HepG2 (cell line): ENCODE measurements at regions not wholly inside any gene's neighbourhood (a gene's known extent, or its start where the extent isn't known, plus 50 kb on each side); places are given as distances from the start of the nearest gene placed in this dataset.

Experiments used
- GATAD2A ChIP-seq: IDR thresholded peaks from 2 replicates; pipeline ENCODE4 v1.6.1; 2016
- HNRNPL ChIP-seq: fragments of 200-400 bp; formaldehyde crosslinking; IDR thresholded peaks from 2 replicates; pipeline ENCODE4 v1.6.1; 2017; ENCODE audit warnings: mild to moderate bottlenecking, low read depth, low read length
- KLF9 ChIP-seq: IDR thresholded peaks from 2 replicates; pipeline ENCODE4 v1.6.1; 2016; ENCODE audit warnings: low read depth
- SALL2 ChIP-seq: sonication (generic); formaldehyde crosslinking; IDR thresholded peaks from 2 replicates; pipeline ENCODE4 v1.8.1; 2023; ENCODE audit warnings: mild to moderate bottlenecking, missing genetic modification reagents, inconsistent platforms
- TBX3 ChIP-seq: fragments of 450-650 bp; IDR thresholded peaks from 2 replicates; pipeline ENCODE4 v1.6.1; 2017; ENCODE audit warnings: antibody characterized with exemption, mild to moderate bottlenecking, inconsistent platforms, borderline replicate concordance
- ZBTB8A ChIP-seq: sonication (generic); formaldehyde crosslinking; IDR thresholded peaks from 2 replicates; pipeline ENCODE4 v1.4.0; 2020; ENCODE audit warnings: mild to moderate bottlenecking, low read depth, missing genetic modification reagents, borderline replicate concordance
- ZFP1 ChIP-seq: IDR thresholded peaks from 2 replicates; pipeline ENCODE4 v1.6.1; 2016
- ZNF512 ChIP-seq: sonication (generic); formaldehyde crosslinking; IDR thresholded peaks from 2 replicates; pipeline ENCODE4 v1.4.0; 2020; ENCODE audit warnings: mild to moderate bottlenecking, missing genetic modification reagents

GRCh38 chr9:87062746-87063145 is 115.4 kb upstream of the GAS1 start:
- TF ChIP-seq ZFP1 (CRISPR knock-in tag) (no peak), TBX3 (no peak), ZNF512 (CRISPR knock-in tag) (no peak), HNRNPL (no peak), GATAD2A (CRISPR knock-in tag) (no peak), KLF9 (CRISPR knock-in tag) (no peak), ZBTB8A (no peak), SALL2 (CRISPR knock-in tag) (no peak)
